ENCODE measurements at regions not wholly inside any gene's neighbourhood (a gene's known extent, or its start where the extent isn't known, plus 50 kb on each side); places are given as distances from the start of the nearest gene placed in this dataset.

GRCh38 chr9:71270554-71270953, 149.1 kb upstream of the TRPM3 start:
- H3K4me2 ChIP-seq (ENCODE audit: insufficient read depth, low read length) = no peak overlapping the region
- CTCF ChIA-PET = interaction anchor here (1.2 kb wide), 1 partner anchor 16 kb away, joined by 6 read pairs; no protein-coding TSS in a partner anchor
- no TSS peak for BruUV-seq (replicated peaks)
- TF ChIP-seq GATA2 (IDR thresholded peaks at IDR 0.05; ENCODE audit: insufficient read depth, insufficient read length, low read depth, low read length) = no peak
- no peak for TF ChIP-seq MYC (IDR thresholded peaks at IDR 0.05; ENCODE audit: low read depth, low read length)
- TF ChIP-seq EZH2 (IDR thresholded peaks at IDR 0.05; ENCODE audit: borderline replicate concordance, low read depth, low read length, severe bottlenecking) = no peak
- no peak for TF ChIP-seq JUN (IDR thresholded peaks at IDR 0.05; ENCODE audit: borderline replicate concordance, insufficient read depth, insufficient read length, low read depth)
- TF ChIP-seq CTCF (IDR thresholded peaks at IDR 0.05; ENCODE audit: extremely low read depth in 1 of 2, insufficient read depth in 1 of 2, low read depth in 1 of 2, low read length in 2 of 2) = no peak
- no peak for TF ChIP-seq POLR2AphosphoS5 (IDR thresholded peaks at IDR 0.05; ENCODE audit: insufficient read depth, low read depth, low read length)
- TF ChIP-seq MAX (IDR thresholded peaks at IDR 0.05; ENCODE audit: insufficient read depth, insufficient read length) = no peak
- no peaks in the 10 kb centered on the region for H3K9me1 ChIP-seq (replicated peaks; ENCODE audit: control insufficient read depth, extremely low read depth, insufficient read depth, low read length)
- H3K4me3 ChIP-seq (replicated peaks in 1 of 3; ENCODE audit: insufficient read depth in 1 of 3, low read depth in 1 of 3, low read length in 3 of 3) = no peak overlapping the region
- H3K36me3 ChIP-seq (ENCODE audit: control insufficient read depth in 2 of 2, extremely low read depth in 1 of 2, insufficient read depth in 2 of 2, low read length in 2 of 2) = no peaks in the 10 kb centered on the region
- dilution Hi-C loops (cut with MboI; ENCODE audit: extremely low pct_ligation_motif_present, low sequenced_read_pairs) = no loop called here
- no peaks in the 10 kb centered on the region for H3K27me3 ChIP-seq (ENCODE audit: control insufficient read depth in 2 of 2, insufficient read depth in 2 of 2, low read length in 2 of 2)
- no peak overlapping the region for H2AFZ ChIP-seq (ENCODE audit: low read depth, low read length)
- POLR2A ChIA-PET = no interaction called here
- no peaks in the 10 kb centered on the region for H4K20me1 ChIP-seq (replicated peaks; ENCODE audit: control insufficient read depth, extremely low read depth, insufficient read depth, low read length)
- H3K79me2 ChIP-seq (ENCODE audit: control insufficient read depth, insufficient read depth, low read length) = no peaks in the 10 kb centered on the region
- intact Hi-C loops (cut with micrococcal nuclease) = no loop called here
- H3K27ac ChIP-seq (ENCODE audit: insufficient read depth, low read depth, low read length) = no peak overlapping the region
- H3K9me3 ChIP-seq (replicated peaks; ENCODE audit: control insufficient read depth, insufficient read depth, low read length) = no peaks in the 10 kb centered on the region
- DNase-seq (ENCODE audit: low read depth, low spot score) = no peak
- H3K4me1 ChIP-seq (ENCODE audit: control insufficient read depth, extremely low read depth, insufficient read depth, low read length) = no peaks in the 10 kb centered on the region
- no peak overlapping the region for H3K9ac ChIP-seq (replicated peaks; ENCODE audit: extremely low read depth, insufficient read depth, low read length)
- FAIRE-seq = no peak

All from endothelial cell of umbilical vein (primary cell).